K562 (cell line): ENCODE measurements at regions not wholly inside any gene's neighbourhood (a gene's known extent, or its start where the extent isn't known, plus 50 kb on each side); places are given as distances from the start of the nearest gene placed in this dataset.

Experiments used
- CTCF ChIP-seq, 3 experiments: IDR thresholded peaks in 2 of 3; conservative IDR thresholded peaks in 1 of 3; 2 replicates each; pipeline ENCODE4 v1.5.1; 2011 to 2012; ENCODE audit warnings: low read length in 3 of 3, mild to moderate bottlenecking in 3 of 3, control low read depth in 2 of 3, improper control_type of control experiment in 1 of 3, inconsistent platforms in 1 of 3, low read depth in 1 of 3, mixed read lengths in 1 of 3, moderate library complexity in 1 of 3; ENCODE audit not compliant: insufficient read depth in 2 of 3
- POLR2A ChIP-seq: fragments of 450-650 bp; conservative IDR thresholded peaks from 2 replicates; pipeline ENCODE4 v1.6.1; 2016
- RAD21 ChIP-seq, 2 experiments: fragments of 250-450 bp in 1 of 2; fragments of 450-650 bp in 1 of 2; sonication (Bioruptor Pico) in 1 of 2; formaldehyde crosslinking in 1 of 2; IDR thresholded peaks in 1 of 2; conservative IDR thresholded peaks in 1 of 2; 2 replicates each; pipeline versions ENCODE4 v1.4.0 to v1.8.0; 2020 to 2022; ENCODE audit warnings: mild to moderate bottlenecking in 2 of 2, moderate library complexity in 1 of 2
- RFX7 ChIP-seq: fragments of 250-450 bp; sonication (Bioruptor Pico); IDR thresholded peaks from 2 replicates; pipeline ENCODE4 v1.5.1; 2021; ENCODE audit warnings: mild to moderate bottlenecking
- TSHZ1 ChIP-seq: fragments of 250-450 bp; sonication (Bioruptor Pico); IDR thresholded peaks from 2 replicates; pipeline ENCODE4 v1.4.0; 2020; ENCODE audit warnings: mild to moderate bottlenecking, moderate library complexity
- ZKSCAN3 ChIP-seq: fragments of 250-450 bp; sonication (Bioruptor Pico); IDR thresholded peaks from 2 replicates; pipeline ENCODE4 v1.4.0; 2020
- ZNF324 ChIP-seq: fragments of 250-450 bp; sonication (Bioruptor Pico); IDR thresholded peaks from 2 replicates; pipeline ENCODE4 v1.4.0; 2020; ENCODE audit warnings: mild to moderate bottlenecking
- ZNF707 ChIP-seq: fragments of 250-450 bp; sonication (Bioruptor Pico); conservative IDR thresholded peaks from 2 replicates; pipeline ENCODE4 v1.8.0; 2022; ENCODE audit warnings: inconsistent platforms, mild to moderate bottlenecking, moderate library complexity

- TF ChIP-seq TSHZ1 (CRISPR knock-in tag) (no peak), ZKSCAN3 (CRISPR knock-in tag) (no peak), RFX7 (no peak), POLR2A (no peak), ZNF324 (no peak), ZNF707 (no peak), CTCF (IDR thresholded peaks at IDR 0.05 in 2 of 3, conservative IDR thresholded peaks at IDR 0.05 in 1 of 3; ENCODE audit: insufficient read depth in 2 of 3, low read depth in 1 of 3, low read length in 3 of 3) (no peak), RAD21 (CRISPR knock-in tag; conservative IDR thresholded peaks at IDR 0.05 in 1 of 2, IDR thresholded peaks at IDR 0.05 in 1 of 2) (no peak)
Observed at GRCh38 chr20:48325656-48326433, 502.0 kb downstream of the PREX1 start.
